Daoy (cell line): ENCODE measurements at regions not wholly inside any gene's neighbourhood (a gene's known extent, or its start where the extent isn't known, plus 50 kb on each side); places are given as distances from the start of the nearest gene placed in this dataset.
"Not testable (repeated sequence)": the region's sequence is repeated elsewhere in the genome, so short reads cannot be mapped to it uniquely, and the experiment has no call there.

Source experiments
- DNase-seq: peaks from one replicate; pipeline ENCODE4 v3.0.0-alpha.2; 2015; ENCODE audit warnings: low read depth

DNA sequence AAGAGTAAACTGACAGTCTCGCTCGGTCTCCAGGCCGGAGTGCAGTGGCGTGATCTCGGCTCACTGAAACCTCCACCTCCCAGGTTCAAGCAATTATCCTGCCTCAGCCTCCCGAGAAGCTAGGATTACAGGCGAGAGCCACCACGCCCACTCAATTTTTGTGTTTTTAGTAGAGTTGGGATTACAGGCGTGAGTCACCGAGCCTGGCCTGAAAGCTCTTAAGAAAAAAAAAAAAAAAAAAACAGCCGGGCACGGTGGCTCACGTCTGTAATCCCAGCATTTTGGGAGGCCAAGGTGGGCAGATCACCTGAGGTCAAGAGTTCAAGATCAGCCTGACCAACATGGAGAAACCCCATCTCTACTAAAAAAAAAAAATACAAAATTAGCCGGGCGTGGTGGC is 55.3 kb upstream of the THOC2 start:
- DNase-seq, result peak; percentile 46

DNA sequence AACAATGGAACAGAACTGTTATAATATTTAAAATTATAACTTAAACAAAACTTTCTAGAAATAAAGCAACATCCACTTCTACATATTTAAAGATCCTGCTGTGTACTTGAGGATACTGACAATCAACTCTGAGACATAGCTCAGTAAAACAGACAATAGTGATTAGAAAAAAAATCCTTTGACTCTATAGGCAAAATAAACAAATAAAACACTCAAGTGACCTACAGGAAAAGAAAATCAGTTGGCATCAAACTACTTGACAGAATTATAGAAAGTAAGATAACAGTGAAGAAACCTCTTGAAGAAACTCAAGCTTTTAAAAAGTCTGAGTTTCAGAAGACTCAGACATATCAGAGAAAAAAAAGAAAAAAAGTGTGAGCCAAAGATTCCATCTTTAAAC is 55.9 kb upstream of the THOC2 start:
- no peak for DNase-seq

DNA sequence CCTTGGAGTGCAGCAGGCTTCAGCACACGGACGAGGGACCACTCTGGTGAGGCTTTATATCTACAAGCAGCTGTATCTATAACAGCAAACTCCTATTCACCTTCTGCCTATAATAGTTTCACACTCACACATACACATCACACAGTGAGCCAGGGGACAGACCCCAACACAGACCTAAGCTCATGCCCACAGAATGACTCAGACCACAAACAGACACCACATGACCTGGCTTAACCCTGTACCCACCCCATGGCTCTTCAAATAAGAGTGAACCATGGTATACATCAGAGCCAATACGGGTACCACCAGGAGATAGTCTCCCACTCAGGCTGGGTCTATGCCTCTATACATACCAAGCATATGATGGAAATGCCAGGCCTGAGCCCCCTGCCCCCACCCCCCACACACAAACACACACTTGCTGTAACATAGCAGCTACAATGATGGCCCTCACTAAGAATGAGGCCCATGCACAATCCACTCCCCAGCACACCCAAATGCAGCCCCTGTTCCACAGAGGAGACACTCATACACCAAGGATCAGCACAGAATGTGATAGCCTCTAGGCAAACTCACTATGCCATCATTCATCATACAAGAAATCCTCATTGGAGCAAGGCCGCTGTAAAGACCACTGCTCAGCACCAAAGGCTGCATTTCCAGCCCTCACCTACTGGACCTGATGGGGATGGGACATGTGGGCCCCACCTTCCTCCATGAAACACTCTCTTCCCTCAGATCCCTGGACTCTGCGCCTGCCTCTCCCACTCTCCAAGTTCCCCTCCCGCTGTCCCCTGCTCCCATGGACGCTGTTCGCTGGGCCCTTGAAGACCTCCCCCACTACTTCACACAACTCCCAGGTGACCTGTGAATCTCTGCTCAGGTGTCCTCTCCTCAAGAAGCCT is 62.1 kb upstream of the XIAP start:
- DNase-seq, result peak; percentile 69

DNA sequence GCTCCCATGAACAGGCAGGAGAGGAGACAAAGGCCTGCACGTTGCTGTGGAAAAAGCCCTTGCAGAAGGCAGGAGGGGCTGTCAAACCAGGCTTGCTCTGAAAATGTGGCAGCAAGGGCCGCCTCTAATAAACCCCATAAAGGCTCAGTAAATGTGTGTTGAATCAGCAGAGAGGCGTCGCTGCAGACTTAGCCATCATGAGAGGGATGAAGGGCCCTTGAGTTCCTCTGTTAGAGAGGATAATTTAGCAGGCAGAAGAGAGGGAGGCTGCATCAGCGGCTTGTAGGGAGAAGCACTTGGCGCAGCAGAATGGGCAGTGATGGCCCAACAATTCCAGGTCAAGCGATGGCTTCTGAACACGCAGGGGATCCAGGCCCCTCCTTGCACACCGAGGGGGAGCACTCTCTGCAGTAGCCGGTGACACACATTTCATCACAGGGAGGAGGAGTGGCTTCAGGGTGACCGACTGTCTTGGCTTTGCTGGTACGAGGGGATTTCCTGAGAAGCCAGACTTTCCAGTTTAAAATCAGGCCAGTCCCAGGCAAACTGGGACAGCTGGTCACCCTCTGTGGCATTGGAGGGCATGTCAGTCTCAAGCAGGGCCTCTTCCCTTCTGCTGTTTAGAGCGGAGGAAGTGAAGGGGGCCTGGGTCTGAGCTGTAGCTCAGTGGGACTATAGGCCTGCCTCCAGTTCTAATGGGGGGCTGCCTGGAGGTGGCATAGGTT is 61.0 kb upstream of the XIAP start:
- not testable (repeated sequence) for DNase-seq

DNA sequence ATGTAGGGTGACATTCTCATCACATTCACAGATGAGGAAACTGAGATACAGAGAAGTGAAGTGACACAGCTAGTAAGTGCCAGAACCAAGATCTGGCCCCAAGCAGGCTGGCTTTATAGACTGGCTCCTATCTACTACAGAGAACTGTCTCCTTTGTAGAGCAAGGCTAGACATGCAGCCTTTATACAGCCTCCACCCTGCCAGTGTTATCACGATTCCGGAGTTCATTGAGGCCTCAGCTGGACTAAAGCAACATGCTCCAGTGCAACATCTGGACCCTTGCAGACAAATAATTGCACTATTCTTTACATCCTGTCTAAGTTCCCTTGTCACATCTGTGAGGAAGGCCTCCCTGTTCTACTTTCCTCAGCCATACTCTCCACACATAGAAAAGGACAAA is 58.0 kb upstream of the XIAP start:
- DNase-seq, result no peak

DNA sequence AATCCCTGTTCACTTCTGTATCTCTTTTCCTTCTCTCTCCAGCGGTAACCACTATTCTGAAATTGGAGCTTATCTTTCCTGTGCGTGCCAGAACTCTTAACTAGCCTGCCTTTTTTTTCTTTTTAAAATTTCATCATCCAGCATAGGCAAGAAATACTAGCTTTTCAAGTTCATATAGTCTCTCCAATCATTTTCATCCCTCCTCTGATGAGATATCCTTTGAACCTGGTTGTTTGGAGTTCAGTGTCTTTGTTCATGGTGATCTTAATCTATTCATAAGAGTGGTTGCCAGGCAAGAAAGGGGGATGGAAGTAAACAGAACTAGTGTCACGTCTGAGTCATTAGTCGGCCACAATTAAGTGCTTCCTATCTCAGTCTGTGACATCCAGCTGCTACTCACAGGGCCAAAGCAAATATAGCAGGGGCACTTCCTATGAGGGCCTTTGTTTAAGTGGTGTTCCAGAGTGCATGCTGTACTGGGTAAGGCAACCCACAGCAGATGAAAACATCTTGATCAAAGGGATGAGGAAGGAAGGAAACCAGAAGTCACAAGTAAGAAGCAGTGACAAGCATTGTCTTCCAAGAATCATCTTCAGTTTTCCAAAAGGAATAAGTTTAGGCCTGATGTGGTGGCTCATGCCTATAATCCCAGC is 56.4 kb upstream of the XIAP start:
- DNase-seq, result peak; percentile 85

DNA sequence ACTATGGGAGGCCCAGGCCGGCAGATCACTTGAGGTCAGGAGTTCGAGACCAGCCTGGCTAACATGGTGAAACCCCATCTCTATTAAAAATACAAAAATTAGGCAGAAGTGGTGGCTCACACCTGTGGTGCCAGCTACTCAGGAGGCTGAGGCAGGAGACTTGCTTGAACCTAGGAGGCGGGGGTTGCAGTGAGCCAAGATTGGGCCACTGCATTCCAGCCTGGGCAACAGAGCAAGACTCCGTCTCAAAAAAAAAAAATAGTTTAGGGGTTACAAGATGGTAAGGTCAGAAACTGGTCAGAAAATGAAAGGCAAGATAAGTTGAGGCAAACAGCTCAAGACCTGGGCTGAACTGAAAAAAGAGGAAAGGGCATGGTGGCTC is 55.9 kb upstream of the XIAP start:
- not testable (repeated sequence) for DNase-seq

DNA sequence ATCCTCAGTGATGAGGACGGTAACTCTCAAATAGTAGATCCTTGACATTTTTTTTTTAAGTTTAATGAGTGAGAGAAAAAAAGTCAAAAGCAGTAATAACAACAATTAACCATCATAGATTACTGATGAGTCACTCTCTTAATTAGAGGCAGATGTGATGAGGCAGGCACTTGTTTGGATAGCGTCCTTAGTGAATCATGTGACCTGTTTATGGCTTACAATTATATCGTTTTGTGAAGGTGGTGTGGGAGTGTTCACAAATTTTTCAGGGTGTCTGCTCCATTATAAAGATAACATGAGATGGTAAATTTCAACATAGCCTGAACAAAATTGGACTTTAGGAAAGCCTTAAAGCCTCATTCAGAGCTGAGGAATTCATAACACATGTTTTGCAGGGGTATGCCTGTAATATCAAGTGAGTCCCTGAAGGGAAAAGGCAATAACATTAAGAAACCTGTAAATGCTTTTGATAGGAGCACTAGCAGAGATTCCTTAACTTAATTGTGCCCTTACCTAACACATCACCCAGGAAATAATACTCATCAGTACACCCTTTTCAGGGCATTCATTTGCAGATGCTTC is 51.9 kb upstream of the XIAP start:
- DNase-seq, result no peak

DNA sequence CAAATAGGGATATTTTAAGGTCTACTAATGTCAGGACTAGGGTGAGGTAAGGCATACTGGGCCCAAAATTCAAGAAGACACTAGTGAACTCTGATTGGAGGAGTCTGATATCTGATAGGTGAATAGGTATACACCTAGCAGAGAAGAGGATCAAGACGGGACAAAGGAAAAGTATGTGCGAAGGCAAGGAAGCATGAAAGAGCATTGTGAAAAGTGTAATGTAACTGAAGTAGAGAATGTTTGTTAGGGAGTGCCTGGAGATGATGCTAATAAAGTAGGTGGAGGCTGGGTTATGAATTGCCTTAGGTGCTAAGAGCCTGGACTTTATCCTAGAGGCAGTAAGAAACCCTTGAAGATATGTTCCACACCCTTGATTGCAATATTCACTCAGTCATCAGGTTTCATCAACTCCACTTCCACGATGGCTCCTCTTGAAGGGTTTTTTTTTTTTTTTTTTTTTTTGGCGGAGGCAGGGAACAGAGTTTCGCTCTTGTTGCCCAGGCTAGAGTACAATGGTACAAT is 49.9 kb upstream of the XIAP start:
- DNase-seq, result no peak
